SKM-1 treated with dmso at 0.1 percent for 144 hours (cell line): ENCODE measurements at regions not wholly inside any gene's neighbourhood (a gene's known extent, or its start where the extent isn't known, plus 50 kb on each side); places are given as distances from the start of the nearest gene placed in this dataset.

Experiments
- DNase-seq: peaks from one replicate; lab custom pipeline; 2025; ENCODE audit not compliant: unreplicated experiment; lab: John Stamatoyannopoulos, UW

DNA sequence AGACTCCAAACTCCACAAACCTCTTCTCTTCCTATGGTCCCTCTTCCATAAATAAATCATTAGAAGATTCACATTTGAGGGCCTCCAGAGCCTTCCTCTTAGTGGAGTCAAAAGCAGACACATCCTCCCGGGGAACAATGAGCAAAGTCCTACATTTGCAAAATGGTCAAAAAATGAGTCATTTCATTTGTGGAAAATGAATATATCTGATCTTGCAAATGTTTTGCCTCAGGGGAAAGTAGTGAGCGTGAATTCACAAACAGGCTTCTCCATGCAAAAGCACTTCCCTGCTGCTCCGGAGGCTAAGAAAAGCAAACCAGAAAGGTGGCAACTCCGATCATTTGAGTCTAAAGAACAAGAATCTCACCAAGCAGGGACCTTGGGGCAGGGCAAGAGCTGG lies 86.7 kb upstream of the IQSEC1 start:
- no peak for DNase-seq

DNA sequence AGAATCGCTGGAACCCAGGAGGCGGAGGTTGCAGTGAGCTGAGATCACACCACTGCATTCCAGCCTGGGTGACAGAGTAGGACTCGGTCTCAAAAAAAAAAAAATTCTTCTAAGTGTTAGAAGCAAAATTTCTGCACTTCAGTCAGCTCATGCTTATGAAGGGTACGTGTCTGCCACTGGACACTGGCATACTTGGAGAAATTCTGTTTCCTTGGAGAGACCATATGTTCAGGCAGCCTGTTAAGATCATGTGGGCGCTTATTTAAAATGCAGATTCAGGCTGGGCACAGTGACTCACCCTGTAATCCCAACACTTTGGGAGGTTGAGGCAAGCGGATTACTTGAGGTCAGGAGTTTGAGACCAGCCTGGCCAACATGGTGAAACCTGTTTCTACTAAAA lies 85.6 kb upstream of the IQSEC1 start:
- DNase-seq, result no peak

DNA sequence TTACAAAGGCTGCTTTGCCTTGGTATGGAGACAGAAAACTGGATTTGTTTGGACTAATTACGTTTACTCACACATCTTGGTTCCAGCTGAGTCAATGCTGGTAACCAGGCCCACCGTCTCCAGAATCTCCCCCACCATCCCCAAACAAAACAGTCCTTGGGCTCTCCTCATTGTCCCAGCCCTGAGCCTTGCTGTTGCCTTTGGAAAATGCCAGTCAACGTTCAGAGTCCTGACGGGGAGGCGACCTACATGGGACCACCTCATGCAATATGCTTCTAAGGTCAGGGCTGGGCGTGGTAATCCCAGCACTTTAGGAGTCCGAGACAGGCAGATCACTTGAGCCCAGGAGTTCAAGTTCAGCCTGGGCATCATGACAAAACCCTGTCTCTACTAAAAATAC lies 85.2 kb upstream of the IQSEC1 start:
- DNase-seq, result no peak

DNA sequence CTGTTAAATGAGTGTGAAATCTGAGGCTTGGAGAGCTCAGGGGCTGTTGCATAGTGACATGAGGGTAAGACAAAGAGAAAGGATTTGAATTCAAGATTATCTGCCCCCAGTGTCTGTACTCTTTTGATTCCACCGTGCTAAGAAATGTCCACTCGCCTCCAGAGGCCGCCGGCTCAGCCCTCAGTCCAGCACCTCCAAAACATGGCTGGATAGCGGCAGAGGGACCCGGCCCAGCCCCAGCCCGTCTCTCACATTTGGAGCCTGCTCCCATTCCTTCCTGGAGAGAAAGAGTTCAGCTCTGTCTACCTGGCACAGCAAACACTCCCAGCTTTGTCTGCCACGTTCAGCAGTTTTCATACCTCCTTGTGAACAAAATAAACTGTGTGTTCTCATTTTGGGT lies 84.8 kb upstream of the IQSEC1 start:
- no peak for DNase-seq

DNA sequence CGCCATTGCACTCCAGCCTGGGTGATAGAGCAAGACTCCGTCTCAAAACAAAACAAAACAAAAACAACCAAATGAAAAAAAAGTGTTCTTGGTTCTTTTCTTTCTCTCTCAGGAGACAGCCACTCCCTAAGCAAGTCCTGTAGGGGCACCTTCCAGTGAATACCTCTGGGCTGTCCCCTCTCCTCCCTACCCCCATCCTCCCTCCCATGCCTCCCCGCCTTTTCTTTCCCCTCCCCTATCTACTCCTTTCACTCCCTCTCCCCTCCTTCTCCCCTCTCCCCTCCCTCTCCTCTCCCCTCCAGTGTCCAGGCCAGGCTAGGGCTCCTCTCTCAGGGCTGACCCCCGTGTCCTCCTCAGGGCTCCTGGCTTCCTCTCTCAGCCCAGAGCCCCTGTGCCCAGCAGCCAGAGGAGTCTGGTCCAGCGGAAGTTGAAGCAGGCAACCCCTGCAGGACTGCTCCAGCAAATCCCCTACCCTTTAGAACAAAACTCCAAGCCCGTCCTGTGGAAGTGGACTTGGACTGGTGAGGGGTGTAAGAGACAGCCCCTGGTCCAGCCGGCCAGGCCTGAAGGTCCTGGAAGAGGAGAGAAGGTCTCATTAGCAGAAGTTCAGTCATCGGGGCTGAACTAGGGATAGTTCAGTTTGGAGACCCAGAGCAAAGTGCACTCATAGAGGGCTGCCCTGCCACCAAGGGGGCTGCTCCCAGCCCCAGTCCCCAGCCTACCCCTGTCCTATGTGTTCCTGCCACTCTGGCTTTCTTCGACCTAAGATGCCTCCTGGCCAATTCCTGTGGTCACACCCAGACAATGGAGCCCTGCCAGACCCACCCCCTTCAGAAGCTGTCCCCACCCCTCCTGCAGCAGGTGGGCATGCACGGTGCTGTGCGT lies 79.8 kb upstream of the IQSEC1 start:
- DNase-seq, result no peak

DNA sequence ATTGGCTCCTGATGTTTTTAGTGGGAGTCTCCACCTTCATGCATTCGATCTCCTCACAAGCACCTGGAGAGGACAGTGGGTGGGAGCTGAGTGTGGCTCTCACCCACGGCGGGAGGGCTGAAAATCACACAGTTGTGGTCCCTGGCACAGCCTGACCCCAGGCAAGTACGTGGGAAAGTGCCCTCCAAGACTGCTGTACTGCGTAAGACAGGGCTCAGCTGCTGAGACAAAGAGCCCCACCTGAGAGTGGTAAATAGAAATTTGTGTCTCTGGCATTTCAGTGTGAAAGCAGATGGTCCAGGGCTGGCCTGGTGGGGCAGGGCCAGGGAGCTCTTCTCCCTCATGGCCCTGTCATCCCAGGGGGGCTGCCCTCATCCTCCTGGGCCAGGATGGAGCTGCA lies 77.4 kb upstream of the IQSEC1 start:
- DNase-seq, result no peak

DNA sequence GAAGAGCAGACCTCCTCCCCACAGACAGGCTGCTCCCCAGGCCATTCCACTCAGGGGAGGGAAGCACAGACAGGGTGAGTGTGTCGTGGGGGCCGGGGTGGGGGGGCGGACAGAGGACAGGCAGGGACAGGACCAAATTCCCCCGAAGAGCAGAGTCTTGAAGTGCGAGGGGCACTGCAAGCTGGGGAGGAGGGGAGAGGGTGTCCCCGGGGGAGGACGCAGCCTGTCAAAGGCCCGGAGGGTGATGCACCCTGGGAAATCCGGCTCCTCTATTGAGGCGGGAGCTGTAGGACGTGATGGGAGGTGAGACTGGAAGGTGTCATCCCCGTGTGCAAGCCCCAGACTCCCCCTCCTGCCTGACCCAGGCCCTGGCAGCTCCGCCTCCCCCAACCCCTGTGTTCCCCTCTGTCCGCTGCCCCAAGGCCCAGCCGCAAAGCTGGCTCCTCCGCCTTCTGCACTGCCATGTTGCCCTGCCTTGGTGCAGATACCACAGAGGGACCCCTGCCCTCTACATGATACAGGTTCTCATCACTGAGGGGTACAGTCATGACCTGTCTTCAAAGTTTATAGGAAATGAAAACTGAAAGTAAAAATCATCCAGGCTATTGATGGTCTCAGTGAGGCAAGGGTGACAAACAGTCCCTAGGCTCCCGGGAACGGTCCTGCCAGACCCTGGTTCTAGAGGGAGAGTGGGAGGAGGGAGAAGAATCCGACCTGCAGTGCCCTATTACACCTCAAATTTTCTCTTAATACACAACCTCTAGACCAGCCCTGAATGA lies 76.3 kb upstream of the IQSEC1 start:
- DNase-seq, result no peak

DNA sequence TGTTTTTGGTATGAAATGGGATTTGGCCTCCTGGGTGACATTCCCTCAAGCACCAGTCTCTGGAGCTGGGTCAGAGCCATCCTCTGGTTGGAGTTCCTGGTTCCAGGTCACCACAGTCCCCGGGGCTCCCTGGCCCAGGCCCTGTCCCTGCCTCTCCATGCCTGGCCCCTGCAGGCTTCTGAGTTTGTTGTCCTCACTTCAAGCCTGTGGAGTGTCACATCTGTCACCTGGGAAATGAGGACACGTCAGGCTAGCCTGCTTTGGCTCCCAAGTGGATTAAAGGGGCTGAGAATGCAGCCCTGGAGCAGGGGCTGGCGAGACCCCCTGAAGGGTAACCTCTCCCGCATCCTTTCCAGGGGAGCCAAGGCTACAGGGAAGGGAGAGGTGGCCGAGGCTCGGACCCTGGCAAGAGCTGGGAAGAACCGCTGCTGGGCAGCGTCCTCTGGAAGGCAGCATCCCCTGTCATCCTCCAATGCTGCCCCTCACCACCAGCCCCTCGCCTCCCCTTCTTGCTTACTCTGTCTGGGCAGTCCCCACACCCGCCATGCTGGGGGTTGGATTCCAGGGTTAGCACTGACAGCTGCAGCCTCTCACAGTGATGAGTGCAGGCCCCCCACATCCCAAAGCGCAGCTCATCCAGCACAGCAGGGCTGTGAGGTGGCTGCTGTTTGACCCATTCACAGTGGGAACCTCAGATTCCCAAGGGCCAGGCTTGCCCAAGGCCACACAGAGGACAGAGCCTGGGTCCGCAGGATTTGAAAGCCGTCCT lies 75.5 kb upstream of the IQSEC1 start:
- DNase-seq, result no peak

DNA sequence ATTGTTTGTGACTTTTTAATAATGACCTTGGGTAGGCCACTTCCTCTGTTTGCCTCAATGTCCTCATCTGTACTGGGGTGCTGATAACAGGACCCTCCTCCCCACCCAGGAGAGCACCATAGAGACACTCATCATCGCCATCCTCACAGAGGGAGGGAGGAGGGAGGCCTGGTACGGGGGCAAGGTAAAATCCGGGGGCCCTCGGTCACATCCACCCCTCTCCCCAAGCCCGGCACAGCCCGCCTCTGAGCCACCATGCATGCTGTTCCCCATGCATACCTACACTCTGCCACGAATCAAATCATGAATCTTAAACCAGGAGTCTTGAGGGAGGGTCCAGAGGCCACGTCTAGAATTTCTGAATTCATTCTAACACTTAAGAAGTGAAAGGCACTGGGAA lies 74.9 kb upstream of the IQSEC1 start:
- DNase-seq, result no peak

DNA sequence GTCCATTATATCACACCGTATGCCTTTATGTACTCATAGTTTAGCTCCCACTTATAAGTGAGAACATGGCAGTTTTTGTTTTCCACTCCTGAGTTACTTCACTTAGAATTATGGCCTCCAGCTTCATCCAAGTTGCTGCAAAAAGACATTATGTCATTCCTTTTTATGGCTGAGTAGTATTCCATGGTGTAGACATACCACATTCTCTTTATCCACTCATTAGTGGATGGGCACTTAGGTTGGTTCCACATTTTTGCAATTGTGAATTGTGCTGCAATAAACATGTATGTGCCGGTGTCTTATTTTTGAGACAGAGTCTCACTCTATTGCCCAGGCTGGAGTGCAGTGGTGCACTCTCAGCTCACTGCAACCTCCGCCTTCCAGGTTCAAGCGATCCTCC lies 74.1 kb upstream of the IQSEC1 start:
- DNase-seq, result no peak

DNA sequence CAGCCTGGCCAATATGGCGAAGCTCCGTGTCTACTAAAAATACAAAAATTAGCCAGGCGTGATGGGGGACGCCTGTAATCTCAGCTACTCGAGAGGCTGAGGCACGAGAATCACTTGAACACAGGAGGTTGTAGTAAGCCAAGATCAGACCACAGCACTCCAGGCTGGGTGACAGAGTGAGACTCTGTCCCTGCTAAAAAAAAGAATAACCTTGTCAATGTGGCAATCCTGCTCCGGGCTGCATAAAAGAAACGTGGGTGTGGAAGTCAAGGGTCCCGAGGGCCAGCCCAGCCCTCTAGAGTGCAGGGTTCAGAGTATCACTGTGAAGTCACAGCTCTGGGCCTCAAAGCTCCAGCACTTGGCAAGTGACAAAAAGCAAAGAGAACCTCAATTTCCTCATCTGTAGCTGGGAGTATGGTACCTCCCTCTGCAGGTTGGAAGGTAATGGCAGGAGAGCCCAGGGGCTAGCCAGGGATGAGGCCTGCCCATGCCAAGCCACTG lies 73.5 kb upstream of the IQSEC1 start:
- no peak for DNase-seq

DNA sequence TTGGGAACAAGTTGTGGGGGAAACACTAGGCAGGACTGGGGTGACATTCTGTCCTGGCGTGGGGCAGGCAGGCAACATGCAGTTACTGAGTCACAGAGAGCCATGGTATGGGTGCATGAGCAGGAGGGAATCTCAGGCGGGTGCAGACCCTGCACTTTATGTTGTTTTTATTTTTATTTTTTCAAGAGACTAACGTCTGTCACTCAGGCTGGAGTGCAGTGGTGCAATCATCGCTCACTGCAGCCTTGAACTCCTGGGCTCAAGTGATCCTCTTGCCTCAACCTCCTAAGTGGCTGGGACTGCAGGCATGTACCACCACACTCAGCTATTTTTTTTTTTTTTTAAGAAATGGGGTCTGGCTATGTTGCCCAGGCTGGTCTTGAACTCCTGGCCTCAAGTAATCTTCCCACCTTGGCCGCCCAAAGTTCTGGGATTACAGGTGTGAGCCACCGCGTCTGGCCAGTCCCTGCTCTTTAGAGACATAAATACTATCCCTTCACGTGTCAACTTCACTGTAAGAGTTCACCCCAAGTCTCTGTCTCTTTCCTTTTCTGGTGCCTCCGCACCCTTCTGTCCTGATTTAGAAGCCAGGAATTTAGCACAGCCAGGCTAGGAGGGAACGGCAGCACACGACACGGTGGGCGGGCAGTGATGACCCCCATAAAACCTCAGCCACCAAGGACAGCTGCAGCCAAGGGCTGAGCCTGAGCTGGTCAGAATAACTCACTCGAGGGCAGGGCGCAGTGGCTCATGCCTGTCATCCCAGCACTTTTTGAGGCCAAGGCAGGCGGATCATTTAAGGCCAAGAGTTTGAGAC lies 72.8 kb upstream of the IQSEC1 start:
- no peak for DNase-seq

DNA sequence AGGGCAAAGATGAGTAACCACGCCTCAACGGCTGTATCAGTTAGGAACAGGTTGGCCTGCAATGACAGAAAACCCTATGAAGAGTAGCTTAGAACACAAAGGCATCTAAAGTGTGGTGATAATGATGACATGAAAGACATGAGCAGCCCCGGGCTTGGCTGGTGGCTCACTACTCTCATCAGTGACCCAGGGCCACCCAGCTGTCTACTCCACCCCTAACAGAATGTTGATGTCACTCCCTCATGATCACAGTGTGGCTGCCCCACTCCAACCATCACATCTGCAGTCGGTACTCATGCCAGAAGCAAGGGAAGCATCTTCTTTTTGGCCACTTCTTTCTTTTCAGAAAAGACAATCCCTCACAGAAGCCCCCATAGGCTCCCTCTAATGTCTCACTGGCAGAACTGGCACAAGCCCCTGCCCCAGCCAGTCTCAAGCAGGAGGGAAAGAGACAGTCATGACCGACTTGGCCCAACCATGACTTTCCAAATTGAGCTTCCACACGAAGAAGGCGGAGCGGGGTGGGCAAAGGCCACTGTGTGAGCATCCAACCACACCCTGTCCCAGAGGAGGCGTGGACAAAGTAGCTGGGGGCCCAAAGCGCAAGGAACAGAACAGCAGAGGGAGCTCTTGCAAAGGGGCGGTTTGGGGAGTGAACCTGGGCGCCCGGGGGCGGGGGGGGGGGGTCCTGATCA lies 72.0 kb upstream of the IQSEC1 start:
- no peak for DNase-seq

DNA sequence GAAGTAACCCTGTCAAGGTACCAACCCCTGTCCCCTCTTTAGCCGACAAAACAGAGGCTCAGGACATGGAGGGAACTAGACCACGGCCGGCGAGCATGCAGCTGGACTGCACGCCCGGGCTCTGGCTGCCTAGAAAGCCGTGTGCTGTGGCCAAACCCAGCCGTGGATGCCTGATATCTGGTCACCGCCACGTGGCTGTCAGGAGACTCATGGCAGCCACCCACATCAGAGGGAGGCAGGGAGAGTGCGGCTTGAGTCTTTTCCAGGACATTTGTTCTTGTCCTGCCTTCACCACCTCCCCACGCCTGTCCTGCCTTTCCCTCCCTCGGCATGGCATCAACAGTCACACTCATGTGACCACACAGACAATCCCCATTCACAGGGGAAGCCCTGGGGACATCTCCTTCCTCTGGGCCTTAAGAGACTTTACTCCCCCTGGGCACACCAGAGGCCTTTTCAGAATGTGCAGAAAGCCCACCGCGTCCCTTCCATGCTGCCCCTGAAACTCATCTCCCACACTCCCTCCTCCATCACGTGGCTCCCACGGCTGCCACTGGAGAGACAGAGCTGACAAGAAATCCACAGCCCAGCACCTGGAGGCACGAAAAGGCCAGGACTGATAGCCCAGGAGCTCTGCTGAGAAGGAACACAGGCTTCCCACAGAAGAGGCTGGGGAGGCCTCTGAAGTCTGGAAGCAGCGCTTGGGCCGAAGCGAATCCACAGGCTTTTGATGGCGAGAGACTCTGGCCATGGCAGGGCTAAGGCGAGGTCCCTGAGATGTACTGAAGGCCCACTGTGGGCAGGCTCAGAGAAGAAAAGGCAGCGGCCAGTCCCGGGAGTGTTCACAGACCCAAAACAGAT lies 71.2 kb upstream of the IQSEC1 start:
- DNase-seq, result no peak

DNA sequence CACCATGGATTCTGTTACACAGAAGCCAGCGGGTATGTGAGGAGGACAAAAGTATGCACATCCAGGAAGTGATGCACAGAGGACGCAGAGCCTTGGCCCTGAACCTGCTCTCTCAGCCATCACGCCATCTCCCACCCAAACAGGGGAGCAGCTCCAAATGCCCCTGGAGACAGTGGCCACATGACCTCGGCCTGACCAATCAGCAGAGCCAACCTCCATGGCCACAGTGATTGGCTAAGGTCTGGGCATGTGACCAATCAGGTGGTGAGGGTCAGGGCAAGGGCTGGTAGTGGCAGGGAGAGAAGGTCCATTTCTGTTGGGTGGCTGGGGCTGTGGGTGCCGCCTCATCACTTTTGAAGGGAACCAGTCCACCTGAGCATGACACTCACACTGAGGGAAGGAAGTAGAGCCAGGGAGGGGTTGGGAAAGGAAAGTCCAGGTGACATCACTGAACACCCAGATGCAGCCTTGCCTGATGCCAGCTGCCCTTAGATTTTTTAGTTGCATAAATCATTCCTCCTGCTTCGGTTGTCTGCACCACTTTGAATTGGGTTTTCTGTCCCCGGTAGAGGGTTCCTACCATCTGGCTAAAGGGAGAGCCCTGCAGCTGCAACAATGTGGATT lies 70.3 kb upstream of the IQSEC1 start:
- no peak for DNase-seq

DNA sequence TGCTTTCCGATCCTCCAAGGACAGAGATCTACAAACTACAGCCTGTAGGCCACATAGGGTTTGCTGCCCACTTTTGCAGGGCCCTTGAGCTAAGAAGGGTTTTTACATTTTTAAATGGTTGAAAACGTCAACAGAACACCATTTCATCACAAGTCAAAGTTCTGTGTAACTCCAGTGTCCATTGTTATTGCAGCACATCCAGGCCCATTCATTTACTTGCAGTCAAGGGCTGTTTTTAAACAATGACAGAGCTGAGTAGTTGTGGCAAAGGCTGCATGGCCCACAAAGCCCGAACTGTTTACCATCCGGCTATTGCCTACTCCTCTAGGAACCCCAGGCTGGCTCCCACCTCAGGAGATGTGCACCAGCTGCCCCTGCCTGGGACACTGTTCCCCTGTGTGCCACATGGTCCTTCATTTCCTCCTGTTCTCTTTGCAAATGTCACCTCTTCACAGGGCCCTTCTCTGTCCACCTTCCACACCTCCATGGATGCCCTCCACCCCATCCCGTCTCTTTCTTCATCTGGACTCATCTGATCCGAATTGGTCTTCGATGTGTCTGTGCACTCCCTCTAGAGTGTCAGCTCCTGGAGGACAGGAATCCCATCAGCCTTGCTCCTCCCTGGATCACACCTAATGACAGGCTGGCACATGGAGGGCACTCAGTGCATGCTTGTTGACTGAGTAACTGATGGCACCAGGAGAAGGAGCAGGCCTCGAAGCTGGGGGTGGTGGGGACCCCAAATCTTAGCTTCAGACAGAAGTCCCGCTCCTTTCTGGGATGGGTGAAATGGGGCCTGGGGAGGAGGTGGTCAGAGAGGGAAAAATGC lies 69.5 kb upstream of the IQSEC1 start:
- DNase-seq, result no peak

DNA sequence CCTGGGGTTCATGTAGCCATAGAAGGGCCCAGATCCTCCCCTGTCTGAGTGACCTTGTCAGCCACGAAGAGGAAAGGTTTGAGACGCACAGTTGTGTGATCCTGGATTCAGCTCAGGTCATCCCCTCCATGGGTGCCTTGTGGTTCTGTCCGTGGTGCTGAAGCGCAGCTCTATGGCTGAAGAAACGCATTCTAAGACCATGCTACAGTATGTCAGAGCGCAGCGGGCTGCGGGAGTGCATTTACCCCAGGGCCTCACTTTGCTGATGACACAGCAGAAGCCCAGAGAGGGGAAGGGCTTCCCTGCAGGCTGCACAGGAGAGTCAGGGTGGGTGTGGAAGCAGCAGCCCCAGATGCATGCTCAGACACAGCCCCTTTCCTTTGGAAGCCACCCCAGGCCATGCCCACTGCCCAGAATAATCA lies 68.8 kb upstream of the IQSEC1 start:
- no peak for DNase-seq

DNA sequence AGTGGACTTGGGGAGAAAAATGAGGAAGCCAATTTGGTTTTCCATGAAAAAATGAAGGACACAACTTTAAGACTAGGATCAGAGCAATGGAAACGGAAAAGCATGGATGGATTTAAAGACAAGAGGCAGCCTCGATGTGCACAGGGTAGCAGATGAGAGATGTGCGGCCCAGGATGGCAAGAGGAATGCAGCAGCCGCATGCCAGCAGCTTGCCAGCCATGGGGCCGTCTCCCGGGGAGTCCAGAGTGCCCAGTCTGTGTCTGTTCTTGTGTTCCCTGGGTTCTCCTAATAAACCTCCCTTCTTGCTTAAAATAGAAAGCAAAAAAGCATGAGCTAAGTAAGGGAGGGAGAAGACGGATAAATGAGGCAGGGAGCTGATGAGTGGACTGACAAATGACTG lies 68.0 kb upstream of the IQSEC1 start:
- DNase-seq, result no peak
